ENCODE measurements at regions not wholly inside any gene's neighbourhood (a gene's known extent, or its start where the extent isn't known, plus 50 kb on each side); places are given as distances from the start of the nearest gene placed in this dataset.
A peak's percentile ranks its signal among the peaks of the same experiment; 100 is the strongest.

DNA sequence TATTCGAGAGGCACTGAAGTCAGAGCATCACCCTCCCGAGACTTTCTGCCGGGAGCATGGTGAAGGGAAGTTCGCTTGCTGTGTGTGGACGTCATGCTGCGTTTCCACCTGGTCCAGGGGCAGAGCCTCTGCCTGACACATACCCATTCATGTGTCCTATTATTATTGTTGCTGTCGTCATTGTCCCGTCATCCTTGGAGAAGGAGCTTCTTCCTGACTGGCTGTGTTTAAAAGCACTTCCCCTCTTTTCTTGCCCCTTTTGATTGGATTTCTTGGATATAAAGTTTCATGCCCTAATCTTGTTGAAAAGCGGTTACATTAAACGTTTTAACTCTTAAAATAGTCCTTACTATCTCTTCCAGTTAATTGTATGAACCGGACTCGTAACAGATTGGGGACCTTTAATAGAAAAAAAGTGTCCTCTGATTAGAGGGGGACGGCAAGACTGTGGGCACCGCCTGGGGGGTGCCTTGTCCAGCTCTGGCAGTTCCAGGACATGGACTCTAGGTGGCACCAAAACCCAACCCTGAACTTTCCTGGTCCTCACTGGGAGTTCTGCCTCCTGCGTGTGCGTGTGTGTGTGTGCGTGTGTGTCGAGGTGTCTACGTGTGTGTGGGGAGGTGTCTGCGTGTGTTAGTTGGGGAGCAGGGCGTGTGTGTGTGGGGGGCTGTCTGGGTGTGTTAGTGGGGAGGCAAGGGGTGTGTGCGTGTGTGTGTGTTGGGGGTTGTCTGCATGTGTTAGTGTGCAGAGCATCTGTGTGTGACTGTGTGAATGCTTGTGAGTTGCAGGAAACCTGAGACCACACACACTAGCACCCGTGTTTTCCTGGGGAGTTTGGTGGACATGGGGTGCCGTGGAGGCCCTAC is 133.3 kb upstream of the CIBAR2 start:
- dilution Hi-C loops (cut with MboI; ENCODE audit: extremely low pct_ligation_motif_present, low sequenced_read_pairs), result no loop called here
- peak; percentile 34 for FAIRE-seq
- no peak overlapping the region for H3K27ac ChIP-seq (ENCODE audit: control insufficient read depth, insufficient read depth, low read length)
- peaks cover 3% of the 10 kb centered on the region for H3K4me1 ChIP-seq (ENCODE audit: control insufficient read depth, extremely low read depth, insufficient read depth, low read length)
- no peak for DNase-seq (ENCODE audit: low read depth, low spot score)
- no peaks in the 10 kb centered on the region for H3K9me3 ChIP-seq (ENCODE audit: control insufficient read depth, low read depth, low read length)
- H4K20me1 ChIP-seq (ENCODE audit: control insufficient read depth, extremely low read depth, insufficient read depth, low read length), result no peaks in the 10 kb centered on the region
- H3K36me3 ChIP-seq (ENCODE audit: control insufficient read depth in 2 of 2, extremely low read depth in 1 of 2, insufficient read depth in 2 of 2, low read length in 2 of 2), result no peaks in the 10 kb centered on the region
- TF ChIP-seq, protein P1, sequence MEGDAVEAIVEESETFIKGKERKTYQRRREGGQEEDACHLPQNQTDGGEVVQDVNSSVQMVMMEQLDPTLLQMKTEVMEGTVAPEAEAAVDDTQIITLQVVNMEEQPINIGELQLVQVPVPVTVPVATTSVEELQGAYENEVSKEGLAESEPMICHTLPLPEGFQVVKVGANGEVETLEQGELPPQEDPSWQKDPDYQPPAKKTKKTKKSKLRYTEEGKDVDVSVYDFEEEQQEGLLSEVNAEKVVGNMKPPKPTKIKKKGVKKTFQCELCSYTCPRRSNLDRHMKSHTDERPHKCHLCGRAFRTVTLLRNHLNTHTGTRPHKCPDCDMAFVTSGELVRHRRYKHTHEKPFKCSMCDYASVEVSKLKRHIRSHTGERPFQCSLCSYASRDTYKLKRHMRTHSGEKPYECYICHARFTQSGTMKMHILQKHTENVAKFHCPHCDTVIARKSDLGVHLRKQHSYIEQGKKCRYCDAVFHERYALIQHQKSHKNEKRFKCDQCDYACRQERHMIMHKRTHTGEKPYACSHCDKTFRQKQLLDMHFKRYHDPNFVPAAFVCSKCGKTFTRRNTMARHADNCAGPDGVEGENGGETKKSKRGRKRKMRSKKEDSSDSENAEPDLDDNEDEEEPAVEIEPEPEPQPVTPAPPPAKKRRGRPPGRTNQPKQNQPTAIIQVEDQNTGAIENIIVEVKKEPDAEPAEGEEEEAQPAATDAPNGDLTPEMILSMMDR (optimal IDR thresholded peaks at IDR 0.05 in 1 of 3, IDR thresholded peaks at IDR 0.05 in 1 of 3, conservative IDR thresholded peaks at IDR 0.05 in 1 of 3; ENCODE audit: extremely low read depth in 1 of 3, insufficient read depth in 2 of 3, low read length in 3 of 3), result peak; percentile 82 to 93 (median 91)
- no peak for TF ChIP-seq EZH2 (IDR thresholded peaks at IDR 0.05; ENCODE audit: low read length)
- H3K9ac ChIP-seq (ENCODE audit: control insufficient read depth, extremely low read depth, insufficient read depth, low read length), result no peak overlapping the region
- no peak overlapping the region for H3K4me3 ChIP-seq (ENCODE audit: control insufficient read depth in 2 of 3, extremely low read depth in 1 of 3, insufficient read depth in 2 of 3, low read depth in 1 of 3, low read length in 3 of 3)
- H2AFZ ChIP-seq (ENCODE audit: control insufficient read depth, low read length), result no peak overlapping the region
- H3K4me2 ChIP-seq (ENCODE audit: control insufficient read depth, extremely low read depth, insufficient read depth, low read depth, low read length), result no peak overlapping the region
- H3K79me2 ChIP-seq (ENCODE audit: control insufficient read depth, insufficient read depth, low read length), result no peaks in the 10 kb centered on the region
- H3K27me3 ChIP-seq (ENCODE audit: control insufficient read depth, extremely low read depth, insufficient read depth, low read length), result peaks cover 5% of the 10 kb centered on the region
- H3K9me1 ChIP-seq (ENCODE audit: control insufficient read depth, extremely low read depth, insufficient read depth, low read length), result no peaks in the 10 kb centered on the region

DNA sequence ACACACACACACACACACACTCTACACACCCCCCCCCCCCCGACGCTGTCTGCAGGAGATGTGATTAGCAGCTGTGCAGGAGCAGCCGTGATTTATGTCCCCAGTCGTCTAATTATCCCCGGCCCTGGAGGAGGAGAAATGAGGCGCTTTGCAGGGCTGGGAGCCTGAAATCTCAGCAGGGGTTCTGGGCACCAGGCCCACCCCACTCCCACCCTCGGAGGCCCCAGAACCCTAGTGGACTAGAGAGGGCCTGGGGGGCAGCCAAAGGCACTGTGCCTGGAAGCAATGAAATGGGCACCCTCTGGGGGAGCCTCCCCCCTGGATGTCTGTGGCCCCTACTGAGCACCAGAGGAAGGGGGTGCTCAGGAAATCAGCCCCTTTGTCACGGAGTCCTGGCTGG is 134.2 kb upstream of the CIBAR2 start:
- H3K9me1 ChIP-seq (ENCODE audit: control insufficient read depth, extremely low read depth, insufficient read depth, low read length), result no peaks in the 10 kb centered on the region
- DNase-seq (ENCODE audit: low read depth, low spot score), result no peak
- no peak overlapping the region for H3K9ac ChIP-seq (ENCODE audit: control insufficient read depth, extremely low read depth, insufficient read depth, low read length)
- H2AFZ ChIP-seq (ENCODE audit: control insufficient read depth, low read length), result no peak overlapping the region
- H3K79me2 ChIP-seq (ENCODE audit: control insufficient read depth, insufficient read depth, low read length), result no peaks in the 10 kb centered on the region
- H3K4me2 ChIP-seq (ENCODE audit: control insufficient read depth, extremely low read depth, insufficient read depth, low read depth, low read length), result no peak overlapping the region
- H3K27me3 ChIP-seq (ENCODE audit: control insufficient read depth, extremely low read depth, insufficient read depth, low read length), result peaks cover 5% of the 10 kb centered on the region
- TF ChIP-seq, protein P1 (optimal IDR thresholded peaks at IDR 0.05 in 1 of 3, IDR thresholded peaks at IDR 0.05 in 1 of 3, conservative IDR thresholded peaks at IDR 0.05 in 1 of 3; ENCODE audit: extremely low read depth in 1 of 3, insufficient read depth in 2 of 3, low read length in 3 of 3), result no peak
- TF ChIP-seq EZH2 (IDR thresholded peaks at IDR 0.05; ENCODE audit: low read length), result no peak
- no peak overlapping the region for H3K27ac ChIP-seq (ENCODE audit: control insufficient read depth, insufficient read depth, low read length)
- H3K36me3 ChIP-seq (ENCODE audit: control insufficient read depth in 2 of 2, extremely low read depth in 1 of 2, insufficient read depth in 2 of 2, low read length in 2 of 2), result no peaks in the 10 kb centered on the region
- H4K20me1 ChIP-seq (ENCODE audit: control insufficient read depth, extremely low read depth, insufficient read depth, low read length), result no peaks in the 10 kb centered on the region
- FAIRE-seq, result no peak
- peaks cover 3% of the 10 kb centered on the region for H3K4me1 ChIP-seq (ENCODE audit: control insufficient read depth, extremely low read depth, insufficient read depth, low read length)
- no peak overlapping the region for H3K4me3 ChIP-seq (ENCODE audit: control insufficient read depth in 2 of 3, extremely low read depth in 1 of 3, insufficient read depth in 2 of 3, low read depth in 1 of 3, low read length in 3 of 3)
- dilution Hi-C loops (cut with MboI; ENCODE audit: extremely low pct_ligation_motif_present, low sequenced_read_pairs), result no loop called here
- no peaks in the 10 kb centered on the region for H3K9me3 ChIP-seq (ENCODE audit: control insufficient read depth, low read depth, low read length)
